Neural progenitor cell (in vitro differentiated cells): ENCODE measurements at regions not wholly inside any gene's neighbourhood (a gene's known extent, or its start where the extent isn't known, plus 50 kb on each side); places are given as distances from the start of the nearest gene placed in this dataset.
A peak's percentile ranks its signal among the peaks of the same experiment; 100 is the strongest.

ENCODE experiments used
- DNase-seq: peaks from one replicate; pipeline ENCODE4 v3.0.0-alpha.2; 2016; ENCODE audit warnings: low spot score
- H2AFZ ChIP-seq: fragments of 200-600 bp; sonication (generic); replicated peaks from 2 replicates; pipeline ENCODE4 v1.6.1; 2016; ENCODE audit warnings: antibody characterized with exemption
- H3F3A ChIP-seq: fragments of 200-600 bp; sonication (generic); 2 replicates; pipeline ENCODE4 v1.6.1; 2016; ENCODE audit warnings: antibody characterized with exemption, low read depth
- H3K27ac ChIP-seq: fragments of 200-600 bp; sonication (generic); 2 replicates; pipeline ENCODE4 v1.5.1; 2016; ENCODE audit warnings: mild to moderate bottlenecking
- H3K27me3 ChIP-seq: fragments of 200-600 bp; sonication (generic); 2 replicates; pipeline ENCODE4 v1.6.1; 2016; ENCODE audit warnings: mild to moderate bottlenecking, moderate library complexity
- H3K36me3 ChIP-seq: fragments of 200-600 bp; sonication (generic); 2 replicates; pipeline ENCODE4 v1.5.1; 2016
- H3K4me1 ChIP-seq: fragments of 200-600 bp; sonication (generic); 2 replicates; pipeline ENCODE4 v1.6.1; 2016; ENCODE audit warnings: mixed run types
- H3K4me2 ChIP-seq: fragments of 200-600 bp; sonication (generic); 2 replicates; pipeline ENCODE4 v1.6.1; 2016
- H3K4me3 ChIP-seq: fragments of 200-600 bp; sonication (generic); 2 replicates; pipeline ENCODE4 v1.5.1; 2016
- H3K79me2 ChIP-seq: fragments of 200-600 bp; sonication (generic); 2 replicates; pipeline ENCODE4 v1.6.1; 2016; ENCODE audit warnings: low read depth
- H3K9ac ChIP-seq: fragments of 200-600 bp; sonication (generic); 2 replicates; pipeline ENCODE4 v1.6.1; 2016
- H3K9me3 ChIP-seq: fragments of 200-600 bp; sonication (generic); 2 replicates; pipeline ENCODE4 v1.5.1; 2016; ENCODE audit warnings: low read depth
- H4K20me1 ChIP-seq: fragments of 200-600 bp; sonication (generic); 2 replicates; pipeline ENCODE4 v1.6.1; 2016; ENCODE audit warnings: low read depth
- H3K27ac Mint-ChIP-seq: 3 replicates; pipeline ENCODE4 v1.8.0; 2021; ENCODE audit warnings: mixed read lengths
- H3K27me3 Mint-ChIP-seq: 2 replicates; pipeline ENCODE4 v1.8.0; 2022; ENCODE audit warnings: low read depth, mild to moderate bottlenecking, inconsistent platforms, moderate library complexity, mixed read lengths; ENCODE audit not compliant: insufficient read depth
- H3K36me3 Mint-ChIP-seq: 3 replicates; pipeline ENCODE4 v1.8.0; 2021; ENCODE audit warnings: mixed read lengths
- H3K4me1 Mint-ChIP-seq: 3 replicates; pipeline ENCODE4 v1.8.0; 2021; ENCODE audit warnings: mixed read lengths
- H3K4me3 Mint-ChIP-seq: 3 replicates; pipeline ENCODE4 v1.8.0; 2021; ENCODE audit warnings: mild to moderate bottlenecking, moderate library complexity, mixed read lengths
- H3K9me3 Mint-ChIP-seq: 3 replicates; pipeline ENCODE4 v1.8.0; 2020; ENCODE audit warnings: mixed read lengths
- EZH2 ChIP-seq: fragments of 200-600 bp; sonication (generic); IDR thresholded peaks from 2 replicates; pipeline ENCODE4 v1.6.1; 2017; ENCODE audit warnings: antibody characterized with exemption, mild to moderate bottlenecking, moderate library complexity
- EZH2phosphoT487 ChIP-seq: fragments of 200-600 bp; sonication (generic); IDR thresholded peaks from 2 replicates; pipeline ENCODE4 v1.6.1; 2017; ENCODE audit warnings: antibody characterized with exemption
- TF ChIP-seq, protein P1 (sequence below): fragments of 200-600 bp; sonication (generic); IDR thresholded peaks from 2 replicates; pipeline ENCODE4 v1.5.1; 2017; ENCODE audit warnings: antibody characterized with exemption, mild to moderate bottlenecking

DNA sequence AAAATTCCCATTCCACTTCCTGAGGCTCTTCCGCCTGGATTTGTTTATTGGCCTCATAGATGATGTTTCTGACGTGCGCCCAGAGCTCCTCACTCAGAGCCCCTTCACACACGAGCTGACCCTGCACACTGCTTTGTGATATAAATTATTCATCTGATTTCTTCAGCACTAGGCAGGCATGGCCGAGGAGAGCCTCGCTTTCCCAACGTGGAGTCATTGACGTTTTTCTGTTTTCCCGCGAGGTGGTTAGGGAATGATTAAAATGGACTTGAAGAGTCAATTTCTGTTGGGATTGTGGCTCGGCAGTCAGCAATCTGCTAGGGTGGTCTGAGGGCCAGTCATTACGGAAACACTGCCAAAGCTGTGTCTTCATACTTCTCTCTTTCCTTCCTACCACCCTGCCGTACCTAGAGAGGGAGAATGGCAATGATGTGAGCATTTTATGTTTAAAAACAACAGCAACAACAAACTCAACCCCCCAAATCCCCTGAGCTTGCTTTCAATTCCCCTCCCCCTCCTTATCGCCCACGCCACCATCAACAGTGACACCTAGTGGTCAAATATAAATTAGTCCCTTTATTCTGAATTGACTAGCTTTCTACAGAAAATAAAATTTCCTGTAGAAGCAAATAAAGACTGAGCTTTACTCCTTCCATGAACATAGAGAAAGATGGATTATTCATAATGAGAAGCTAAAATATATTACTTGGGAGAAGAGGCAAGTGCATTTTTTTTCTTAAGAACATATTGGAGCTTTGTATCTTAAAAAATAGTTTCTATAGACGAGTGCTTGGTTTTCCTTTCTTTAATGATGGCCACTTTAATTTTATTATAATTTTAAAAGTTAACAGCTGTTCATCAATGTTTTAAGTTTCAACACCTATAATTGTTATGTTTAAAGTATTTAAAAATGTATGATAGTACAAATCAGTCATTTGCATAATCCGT lies 285.1 kb downstream of the MTX2 start:
- Histone ChIP-seq H3K4me2 (peak overlapping the region; percentile 50), H3F3A (no peaks in the 10 kb centered on the region), H3K9me3 (no peaks in the 10 kb centered on the region), H4K20me1 (no peaks in the 10 kb centered on the region), H3K27ac (no peak overlapping the region), H3K4me3 (peak overlapping the region; percentile 26), H3K36me3 (no peaks in the 10 kb centered on the region), H3K9ac (no peak overlapping the region), H3K4me1 (no peaks in the 10 kb centered on the region), H2AFZ (peak overlapping the region; percentile 38), H3K27me3 (peaks cover 97% of the 10 kb centered on the region), H3K79me2 (no peaks in the 10 kb centered on the region)
- H3K27ac Mint-ChIP-seq, result no peak overlapping the region
- peak; percentile 72 for DNase-seq
- H3K9me3 Mint-ChIP-seq, result no peaks in the 10 kb centered on the region
- no peak for TF ChIP-seq EZH2phosphoT487
- TF ChIP-seq, protein P1, sequence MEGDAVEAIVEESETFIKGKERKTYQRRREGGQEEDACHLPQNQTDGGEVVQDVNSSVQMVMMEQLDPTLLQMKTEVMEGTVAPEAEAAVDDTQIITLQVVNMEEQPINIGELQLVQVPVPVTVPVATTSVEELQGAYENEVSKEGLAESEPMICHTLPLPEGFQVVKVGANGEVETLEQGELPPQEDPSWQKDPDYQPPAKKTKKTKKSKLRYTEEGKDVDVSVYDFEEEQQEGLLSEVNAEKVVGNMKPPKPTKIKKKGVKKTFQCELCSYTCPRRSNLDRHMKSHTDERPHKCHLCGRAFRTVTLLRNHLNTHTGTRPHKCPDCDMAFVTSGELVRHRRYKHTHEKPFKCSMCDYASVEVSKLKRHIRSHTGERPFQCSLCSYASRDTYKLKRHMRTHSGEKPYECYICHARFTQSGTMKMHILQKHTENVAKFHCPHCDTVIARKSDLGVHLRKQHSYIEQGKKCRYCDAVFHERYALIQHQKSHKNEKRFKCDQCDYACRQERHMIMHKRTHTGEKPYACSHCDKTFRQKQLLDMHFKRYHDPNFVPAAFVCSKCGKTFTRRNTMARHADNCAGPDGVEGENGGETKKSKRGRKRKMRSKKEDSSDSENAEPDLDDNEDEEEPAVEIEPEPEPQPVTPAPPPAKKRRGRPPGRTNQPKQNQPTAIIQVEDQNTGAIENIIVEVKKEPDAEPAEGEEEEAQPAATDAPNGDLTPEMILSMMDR, result peak; percentile 89
- peak overlapping the region; percentile 10 for H3K4me3 Mint-ChIP-seq
- H3K36me3 Mint-ChIP-seq, result no peaks in the 10 kb centered on the region
- peaks cover 9% of the 10 kb centered on the region for H3K4me1 Mint-ChIP-seq
- H3K27me3 Mint-ChIP-seq, result no peaks in the 10 kb centered on the region

DNA sequence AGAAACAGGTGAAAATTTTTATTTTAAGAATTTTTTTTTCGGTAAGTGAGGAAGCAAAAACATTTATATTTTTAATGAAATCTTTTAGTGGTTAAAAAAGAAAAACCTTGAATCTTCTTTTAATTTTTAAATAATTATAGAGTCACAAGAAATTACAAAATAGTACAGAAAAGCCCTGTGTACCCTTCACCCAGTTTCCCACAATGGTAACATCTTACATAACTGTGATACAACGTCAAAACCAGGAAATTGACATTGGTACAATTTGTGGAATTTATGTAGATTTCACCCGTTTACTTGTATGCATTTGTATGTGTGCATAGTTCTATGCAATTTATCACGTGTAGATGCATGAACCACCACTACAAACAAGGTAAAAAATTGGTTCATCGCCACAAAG lies 285.9 kb downstream of the MTX2 start:
- no peaks in the 10 kb centered on the region for H3K36me3 ChIP-seq
- no peaks in the 10 kb centered on the region for H3K79me2 ChIP-seq

DNA sequence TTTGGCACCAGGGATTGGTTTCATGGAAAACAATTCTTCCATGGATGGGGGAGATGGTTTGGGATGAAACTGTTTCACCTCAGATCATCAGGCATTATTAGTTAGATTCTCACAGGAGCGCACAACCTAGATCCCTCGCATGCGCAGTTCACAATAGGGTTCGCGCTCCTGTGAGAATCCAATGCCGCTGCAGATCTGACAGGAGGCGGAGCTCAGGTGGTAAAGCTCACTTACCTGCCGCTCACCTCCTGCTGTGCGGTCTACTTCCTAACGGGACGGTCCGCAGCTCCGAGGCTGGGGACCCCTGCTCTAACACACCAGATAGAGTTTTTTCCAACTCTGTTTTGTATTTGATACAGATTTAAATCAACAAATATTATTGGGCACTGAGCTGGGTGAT lies 286.5 kb downstream of the MTX2 start:
- H3K9me3 ChIP-seq, result no peaks in the 10 kb centered on the region
- H3K27me3 ChIP-seq, result peaks cover 96% of the 10 kb centered on the region
- H3F3A ChIP-seq, result no peaks in the 10 kb centered on the region
- no peak overlapping the region for H3K4me2 ChIP-seq
- DNase-seq, result no peak
- H3K4me3 ChIP-seq, result no peak overlapping the region
- H2AFZ ChIP-seq, result no peak overlapping the region
- Mint-ChIP-seq H3K4me3 (no peak overlapping the region), H3K27me3 (peaks cover 3% of the 10 kb centered on the region), H3K9me3 (no peaks in the 10 kb centered on the region), H3K4me1 (peaks cover 13% of the 10 kb centered on the region), H3K36me3 (no peaks in the 10 kb centered on the region), H3K27ac (no peak overlapping the region)
- TF ChIP-seq EZH2, result no peak
- TF ChIP-seq, protein P1, result no peak
- TF ChIP-seq EZH2phosphoT487, result no peak
- no peaks in the 10 kb centered on the region for H3K4me1 ChIP-seq
- H3K9ac ChIP-seq, result no peak overlapping the region
- no peaks in the 10 kb centered on the region for H3K36me3 ChIP-seq
- H3K79me2 ChIP-seq, result no peaks in the 10 kb centered on the region
- H3K27ac ChIP-seq, result no peak overlapping the region
- no peaks in the 10 kb centered on the region for H4K20me1 ChIP-seq

More for the DNA sequence above, 285.9 kb downstream of the MTX2 start:
- peaks cover 3% of the 10 kb centered on the region for H3K27me3 Mint-ChIP-seq
- H2AFZ ChIP-seq, result no peak overlapping the region
- no peak for TF ChIP-seq EZH2
- no peak overlapping the region for H3K9ac ChIP-seq
- no peaks in the 10 kb centered on the region for H3K9me3 ChIP-seq
- no peaks in the 10 kb centered on the region for H3K4me1 ChIP-seq
- peaks cover 96% of the 10 kb centered on the region for H3K27me3 ChIP-seq
- H3K4me3 Mint-ChIP-seq, result no peak overlapping the region
- no peak overlapping the region for H3K27ac Mint-ChIP-seq
- no peak overlapping the region for H3K4me3 ChIP-seq
- H3K4me1 Mint-ChIP-seq, result peaks cover 13% of the 10 kb centered on the region
- no peak overlapping the region for H3K4me2 ChIP-seq
- no peaks in the 10 kb centered on the region for H4K20me1 ChIP-seq
- no peak overlapping the region for H3K27ac ChIP-seq
- DNase-seq, result no peak
- no peaks in the 10 kb centered on the region for H3K36me3 Mint-ChIP-seq
- H3K9me3 Mint-ChIP-seq, result no peaks in the 10 kb centered on the region
- no peaks in the 10 kb centered on the region for H3F3A ChIP-seq

DNA sequence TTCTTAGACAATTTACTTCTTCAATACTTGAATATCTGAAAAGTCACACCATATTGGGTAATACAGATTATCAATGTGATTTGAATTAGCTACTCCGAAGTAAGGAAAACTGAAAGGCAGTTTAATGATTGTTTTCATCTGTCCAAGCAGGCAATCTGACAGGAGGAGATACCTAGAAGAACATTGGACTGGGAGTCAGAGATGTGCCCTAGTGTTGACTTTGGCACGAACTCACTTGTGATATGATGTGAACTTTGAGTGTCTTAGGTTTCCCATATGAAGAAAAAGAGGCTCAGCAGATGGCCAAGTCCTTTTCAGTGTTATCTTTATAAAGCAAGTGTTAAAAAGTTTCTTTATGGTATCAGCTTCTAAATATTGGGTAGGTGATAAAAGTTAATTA lies 287.1 kb downstream of the MTX2 start:
- Histone ChIP-seq H3K4me1 (no peaks in the 10 kb centered on the region), H3K4me3 (no peak overlapping the region), H3K9me3 (no peaks in the 10 kb centered on the region), H3K36me3 (no peaks in the 10 kb centered on the region), H2AFZ (no peak overlapping the region), H3K9ac (no peak overlapping the region), H4K20me1 (no peaks in the 10 kb centered on the region), H3F3A (no peaks in the 10 kb centered on the region), H3K27ac (no peak overlapping the region), H3K27me3 (peaks cover 96% of the 10 kb centered on the region), H3K4me2 (no peak overlapping the region), H3K79me2 (no peaks in the 10 kb centered on the region)
- Mint-ChIP-seq H3K36me3 (no peaks in the 10 kb centered on the region), H3K27ac (no peak overlapping the region), H3K9me3 (no peaks in the 10 kb centered on the region), H3K4me3 (no peak overlapping the region), H3K27me3 (peaks cover 3% of the 10 kb centered on the region), H3K4me1 (peaks cover 15% of the 10 kb centered on the region)
- no peak for DNase-seq
- TF ChIP-seq, protein P1, result no peak
- TF ChIP-seq EZH2 (no peak), EZH2phosphoT487 (no peak)
